ENCODE measurements at regions not wholly inside any gene's neighbourhood (a gene's known extent, or its start where the extent isn't known, plus 50 kb on each side); places are given as distances from the start of the nearest gene placed in this dataset.

DNA sequence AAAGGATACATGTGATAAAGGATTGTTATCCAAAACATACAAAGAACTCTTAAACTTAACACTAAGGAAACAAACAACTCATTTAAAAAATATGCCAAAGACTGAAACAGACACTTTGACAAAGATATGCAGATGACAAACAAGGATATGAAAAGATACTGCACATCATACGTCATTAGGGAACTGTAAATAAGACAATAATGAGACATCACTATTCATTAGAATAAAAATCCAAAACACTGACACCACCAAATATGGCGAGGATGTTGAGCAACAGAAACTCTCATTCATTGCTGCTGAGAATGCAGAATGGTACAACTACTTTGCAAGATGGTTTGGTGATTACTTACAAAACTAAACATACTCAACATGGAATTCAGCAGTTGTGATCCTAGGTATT, 156.5 kb upstream of the FOXA2 start:
- TF ChIP-seq CTCF (IDR thresholded peaks at IDR 0.05), result no peak
- TF ChIP-seq POLR2A (IDR thresholded peaks at IDR 0.05), result no peak

Measured in heart left ventricle (tissue), 13 donors.